GM12865 (cell line): ENCODE measurements at regions not wholly inside any gene's neighbourhood (a gene's known extent, or its start where the extent isn't known, plus 50 kb on each side); places are given as distances from the start of the nearest gene placed in this dataset.
"Not testable (repeated sequence)": the region's sequence is repeated elsewhere in the genome, so short reads cannot be mapped to it uniquely, and the experiment has no call there.

Experiments
- DNase-seq: peaks from one replicate; pipeline ENCODE4 v3.0.0; 2010; ENCODE audit warnings: low read depth
- H3K4me3 ChIP-seq: 2 replicates; pipeline ENCODE4 v1.5.1; 2011; ENCODE audit warnings: mild to moderate bottlenecking, low read depth, low read length, control low read depth
- TF ChIP-seq, protein P1 (sequence below): IDR thresholded peaks from 2 replicates; pipeline ENCODE4 v1.5.1; 2011; ENCODE audit warnings: low read length, control low read depth, low read depth, inconsistent platforms; ENCODE audit not compliant: insufficient read depth; ENCODE audit errors: missing control alignments

DNA sequence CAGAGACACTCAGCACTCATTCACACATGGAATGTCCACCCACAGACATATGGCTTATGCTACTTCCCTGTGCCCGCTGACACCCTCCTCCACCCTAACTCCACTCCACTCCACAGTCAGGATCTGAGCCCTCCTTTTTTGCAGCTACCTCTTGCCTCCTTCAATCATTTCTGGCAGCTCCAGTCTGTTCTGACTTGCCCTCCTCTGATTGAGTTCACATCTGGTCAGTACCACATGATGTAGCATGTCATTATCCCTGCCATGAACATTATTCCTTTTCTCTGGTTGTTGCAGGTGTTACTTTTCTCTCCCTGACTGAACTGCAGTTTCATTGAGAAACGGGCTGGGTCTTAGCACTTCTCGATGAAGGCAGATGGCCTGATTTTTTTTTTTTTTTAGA is 130.1 kb upstream of the EGR2 start:
- no peak for DNase-seq
- TF ChIP-seq, protein P1, sequence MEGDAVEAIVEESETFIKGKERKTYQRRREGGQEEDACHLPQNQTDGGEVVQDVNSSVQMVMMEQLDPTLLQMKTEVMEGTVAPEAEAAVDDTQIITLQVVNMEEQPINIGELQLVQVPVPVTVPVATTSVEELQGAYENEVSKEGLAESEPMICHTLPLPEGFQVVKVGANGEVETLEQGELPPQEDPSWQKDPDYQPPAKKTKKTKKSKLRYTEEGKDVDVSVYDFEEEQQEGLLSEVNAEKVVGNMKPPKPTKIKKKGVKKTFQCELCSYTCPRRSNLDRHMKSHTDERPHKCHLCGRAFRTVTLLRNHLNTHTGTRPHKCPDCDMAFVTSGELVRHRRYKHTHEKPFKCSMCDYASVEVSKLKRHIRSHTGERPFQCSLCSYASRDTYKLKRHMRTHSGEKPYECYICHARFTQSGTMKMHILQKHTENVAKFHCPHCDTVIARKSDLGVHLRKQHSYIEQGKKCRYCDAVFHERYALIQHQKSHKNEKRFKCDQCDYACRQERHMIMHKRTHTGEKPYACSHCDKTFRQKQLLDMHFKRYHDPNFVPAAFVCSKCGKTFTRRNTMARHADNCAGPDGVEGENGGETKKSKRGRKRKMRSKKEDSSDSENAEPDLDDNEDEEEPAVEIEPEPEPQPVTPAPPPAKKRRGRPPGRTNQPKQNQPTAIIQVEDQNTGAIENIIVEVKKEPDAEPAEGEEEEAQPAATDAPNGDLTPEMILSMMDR, result no peak
- no peak overlapping the region for H3K4me3 ChIP-seq

DNA sequence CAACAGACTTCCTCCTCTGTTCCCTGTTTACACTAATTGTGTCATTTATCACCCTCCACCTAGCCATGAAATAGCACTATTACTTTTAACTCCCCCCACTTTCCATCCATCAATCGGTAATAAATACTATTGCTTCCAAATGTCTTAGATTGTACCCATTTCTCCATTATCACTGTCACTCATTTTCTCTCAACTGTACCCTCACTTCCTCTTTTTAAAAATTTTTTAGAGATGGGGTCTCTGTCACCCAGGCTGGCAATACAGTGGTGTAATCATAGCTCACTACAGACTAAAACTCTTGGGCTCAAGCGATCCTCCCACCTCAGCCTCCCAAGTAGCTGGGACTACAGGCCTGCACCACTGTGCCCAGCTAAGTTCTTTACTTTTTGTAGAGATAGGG is 123.5 kb upstream of the EGR2 start:
- TF ChIP-seq, protein P1, result no peak
- no peak overlapping the region for H3K4me3 ChIP-seq
- no peak for DNase-seq

DNA sequence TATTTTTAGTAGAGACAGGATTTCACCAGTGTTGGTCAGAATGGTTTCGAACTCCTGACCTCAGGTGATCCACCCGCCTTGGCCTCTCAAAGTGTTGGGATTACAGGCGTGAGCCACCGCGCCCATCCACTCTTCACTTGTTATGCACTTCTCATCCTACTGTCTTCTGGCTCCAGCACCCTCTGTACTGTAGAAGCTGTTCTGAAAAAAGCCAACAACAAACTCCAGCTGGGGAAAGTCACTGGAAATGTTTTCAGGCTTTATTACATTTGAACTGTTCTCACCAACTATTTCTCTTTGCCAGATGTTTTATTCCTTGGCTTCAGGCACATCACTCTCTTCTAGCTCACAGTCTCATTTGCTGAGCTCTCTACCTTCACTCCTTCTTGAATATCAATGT is 122.5 kb upstream of the EGR2 start:
- TF ChIP-seq, protein P1, result no peak
- no peak overlapping the region for H3K4me3 ChIP-seq

DNA sequence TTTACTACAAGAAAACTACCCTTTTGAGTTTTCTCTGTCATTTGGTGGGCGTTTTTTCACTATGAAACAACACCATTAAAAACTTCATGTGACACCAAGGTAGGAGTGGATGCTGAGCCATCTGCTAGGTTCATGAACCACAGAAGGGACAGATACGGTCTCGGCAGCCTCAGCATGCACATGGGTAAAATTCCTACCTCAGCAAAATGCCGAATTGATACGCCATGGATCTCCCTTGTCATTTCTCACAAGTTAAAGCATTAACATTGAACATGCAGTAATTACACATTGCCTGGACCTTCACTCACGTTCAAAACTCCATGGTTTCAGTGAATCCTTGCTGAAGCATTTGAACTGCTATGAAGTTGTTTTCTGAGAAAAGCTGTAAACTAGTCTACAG is 121.5 kb upstream of the EGR2 start:
- TF ChIP-seq, protein P1, result no peak
- H3K4me3 ChIP-seq, result no peak overlapping the region
- DNase-seq, result no peak

More for the DNA sequence above, 122.5 kb upstream of the EGR2 start:
- no peak for DNase-seq

DNA sequence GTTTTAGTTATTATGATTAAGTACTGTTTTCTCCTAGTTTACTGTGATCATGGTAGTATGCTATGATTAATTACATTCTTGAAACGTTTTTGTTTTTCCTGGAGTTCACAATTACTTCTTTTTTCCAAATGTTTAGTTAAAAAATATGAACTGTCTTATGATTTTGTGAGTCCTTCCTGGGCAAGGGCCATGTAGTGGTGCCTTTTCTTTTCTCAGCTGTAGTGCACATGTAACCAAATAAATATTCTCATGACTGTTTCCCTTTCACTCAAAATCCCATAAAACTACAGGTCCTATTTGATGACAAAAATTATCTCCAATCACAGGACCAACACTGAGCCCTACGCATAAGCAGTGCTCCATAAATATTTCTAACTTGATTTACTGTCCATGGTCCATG is 118.9 kb upstream of the EGR2 start:
- TF ChIP-seq, protein P1, result no peak
- no peak overlapping the region for H3K4me3 ChIP-seq
- no peak for DNase-seq

DNA sequence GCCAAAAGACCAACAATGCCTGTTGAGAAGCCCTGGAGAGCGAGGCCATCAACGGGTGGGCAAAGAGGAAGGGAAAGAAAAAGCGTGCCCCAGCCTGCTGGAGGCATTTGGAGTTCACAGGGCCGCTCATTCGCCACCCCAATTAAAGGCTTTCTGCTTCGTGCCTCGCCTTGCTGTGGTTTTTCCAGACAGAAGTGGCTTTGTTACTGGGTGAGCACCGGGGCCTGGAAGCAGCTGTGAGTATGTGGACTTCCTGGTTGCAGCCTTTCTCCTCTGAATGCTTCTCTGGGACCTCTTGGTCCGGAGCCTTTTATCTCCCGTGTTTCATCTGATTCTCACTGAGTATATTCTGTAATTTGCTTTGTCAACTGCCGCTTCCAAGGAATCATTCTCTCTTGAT is 118.1 kb upstream of the EGR2 start:
- DNase-seq, result no peak
- TF ChIP-seq, protein P1, result no peak
- no peak overlapping the region for H3K4me3 ChIP-seq

DNA sequence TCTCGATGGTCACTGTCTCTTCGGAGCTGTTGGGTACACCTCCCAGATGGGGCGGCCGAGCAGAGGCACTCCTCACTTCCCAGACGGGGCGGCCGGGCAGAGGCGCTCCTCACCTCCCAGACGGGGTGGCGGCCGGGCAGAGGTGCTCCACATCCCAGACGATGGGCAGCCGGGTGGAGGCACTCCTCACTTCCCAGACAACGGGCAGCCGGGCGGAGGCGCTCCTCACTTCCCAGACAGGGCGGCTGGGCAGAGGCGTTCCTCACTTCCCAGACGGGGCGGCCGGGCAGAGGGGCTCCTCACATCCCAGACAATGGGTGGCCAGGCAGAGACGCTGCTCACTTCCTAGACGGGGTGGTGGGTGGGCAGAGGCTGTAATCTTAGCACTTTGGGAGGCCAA is 112.6 kb upstream of the EGR2 start:
- H3K4me3 ChIP-seq, DNase-seq: not testable (repeated sequence)
